NCI-H128 (cell line): ENCODE measurements at regions not wholly inside any gene's neighbourhood (a gene's known extent, or its start where the extent isn't known, plus 50 kb on each side); places are given as distances from the start of the nearest gene placed in this dataset.
"Not testable (repeated sequence)": the region's sequence is repeated elsewhere in the genome, so short reads cannot be mapped to it uniquely, and the experiment has no call there.

ENCODE experiments used
- DNase-seq: peaks from one replicate; lab custom pipeline; 2025; ENCODE audit not compliant: unreplicated experiment; lab: John Stamatoyannopoulos, UW

- DNase-seq = no peak
Observed at GRCh38 chr4:77501851-77502250, 103.8 kb upstream of the CXCL13 start.

GRCh38 chr4:77504407-77504806 is 101.2 kb upstream of the CXCL13 start:
- no peak for DNase-seq

GRCh38 chr4:77505275-77505957 is 100.2 kb upstream of the CXCL13 start:
- no peak for DNase-seq

- no peak for DNase-seq
Observed at GRCh38 chr4:77505958-77506319, 99.7 kb upstream of the CXCL13 start.

- DNase-seq = no peak
Observed at GRCh38 chr4:77510367-77510766, 95.3 kb upstream of the CXCL13 start.

GRCh38 chr4:77525538-77525937 is 80.1 kb upstream of the CXCL13 start:
- no peak for DNase-seq

- not testable (repeated sequence) for DNase-seq
Observed at GRCh38 chr4:77527900-77528299, 77.7 kb upstream of the CXCL13 start.

GRCh38 chr4:77538144-77538543 is 67.5 kb upstream of the CXCL13 start:
- DNase-seq = no peak

GRCh38 chr4:77538574-77539157 is 67.0 kb upstream of the CXCL13 start:
- DNase-seq = no peak
